GM19324 (cell line): ENCODE measurements at regions not wholly inside any gene's neighbourhood (a gene's known extent, or its start where the extent isn't known, plus 50 kb on each side); places are given as distances from the start of the nearest gene placed in this dataset.
"Not testable (repeated sequence)": the region's sequence is repeated elsewhere in the genome, so short reads cannot be mapped to it uniquely, and the experiment has no call there.

Experiments
- ATAC-seq: cut with Tn5 transposase; IDR thresholded peaks from one replicate; pipeline ENCODE4 v1.9.1; 2021; ENCODE audit warnings: mild to moderate bottlenecking, moderate library complexity; ENCODE audit not compliant: unreplicated experiment, low FRiP score

GRCh38 chr16:58913456-58913855 lies 179.3 kb upstream of the GOT2 start:
- no peak for ATAC-seq

GRCh38 chr16:58912571-58912970 lies 178.5 kb upstream of the GOT2 start:
- ATAC-seq, result no peak

- ATAC-seq, result no peak
These were observed 173.0 kb upstream of the GOT2 start for GRCh38 chr16:58906981-58907715.

- no peak for ATAC-seq
These were observed 170.2 kb upstream of the GOT2 start for GRCh38 chr16:58904291-58904690.

- ATAC-seq, result no peak
These were observed 155.4 kb upstream of the GOT2 start for GRCh38 chr16:58889516-58889915.

GRCh38 chr16:58885528-58886170 lies 151.5 kb upstream of the GOT2 start:
- ATAC-seq, result no peak

DNA sequence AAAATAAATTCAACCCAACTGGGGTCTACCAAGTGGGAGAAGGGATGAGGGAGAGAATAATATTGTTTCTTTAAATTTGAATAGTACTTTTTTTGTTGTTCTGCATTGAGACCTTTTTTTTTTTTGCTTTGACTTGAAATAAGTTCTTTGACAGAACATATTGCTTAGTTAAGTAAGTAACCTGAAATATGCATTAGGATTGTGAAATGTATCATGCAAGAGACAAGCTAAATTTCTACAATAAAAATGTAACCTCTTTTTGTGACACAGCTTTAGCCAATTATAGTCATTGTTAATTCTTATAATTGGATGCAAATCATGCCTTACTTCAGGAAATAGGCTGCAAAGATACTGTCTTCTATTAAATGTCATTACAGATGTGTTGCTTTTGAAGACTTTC lies 150.0 kb upstream of the GOT2 start:
- ATAC-seq, result no peak

DNA sequence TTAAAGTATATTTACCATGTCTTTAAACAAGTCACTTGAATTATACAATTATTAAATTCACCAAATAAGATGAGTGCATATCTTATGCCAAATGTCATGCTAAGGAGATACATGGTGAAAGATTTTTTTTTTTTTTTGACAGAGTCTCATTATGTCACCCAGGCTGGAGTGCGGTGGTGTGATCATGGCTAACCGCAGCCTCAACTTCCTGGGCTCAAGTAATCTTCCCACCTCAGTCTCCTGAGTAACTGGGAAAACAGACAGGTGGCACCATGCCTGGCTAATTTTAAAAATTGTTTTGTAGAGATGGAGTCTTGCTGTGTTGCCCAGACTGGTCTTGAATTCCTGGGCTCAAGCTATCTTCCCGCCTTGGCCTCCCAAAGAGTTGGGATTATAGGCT lies 149.0 kb upstream of the GOT2 start:
- ATAC-seq, result no peak

DNA sequence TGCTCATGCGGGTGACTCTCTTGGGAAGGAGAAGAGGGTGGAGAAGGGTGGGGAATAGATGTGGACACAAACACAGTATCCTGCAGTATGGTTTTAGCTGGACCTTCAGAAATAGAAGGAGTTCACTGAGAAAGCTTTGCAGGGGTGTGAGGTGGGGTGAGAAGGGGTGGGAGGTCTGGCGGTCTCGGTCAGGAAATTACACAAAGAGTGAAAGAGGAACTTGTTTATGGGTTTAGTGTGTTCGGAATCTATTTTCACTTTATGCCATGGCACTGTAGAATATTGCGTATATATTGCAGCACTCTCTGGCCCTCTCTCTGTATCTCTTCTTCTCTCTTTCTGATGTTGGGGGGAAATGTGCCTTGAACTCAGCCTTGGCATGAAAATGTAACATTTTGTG lies 148.2 kb upstream of the GOT2 start:
- ATAC-seq, result peak; percentile 95

DNA sequence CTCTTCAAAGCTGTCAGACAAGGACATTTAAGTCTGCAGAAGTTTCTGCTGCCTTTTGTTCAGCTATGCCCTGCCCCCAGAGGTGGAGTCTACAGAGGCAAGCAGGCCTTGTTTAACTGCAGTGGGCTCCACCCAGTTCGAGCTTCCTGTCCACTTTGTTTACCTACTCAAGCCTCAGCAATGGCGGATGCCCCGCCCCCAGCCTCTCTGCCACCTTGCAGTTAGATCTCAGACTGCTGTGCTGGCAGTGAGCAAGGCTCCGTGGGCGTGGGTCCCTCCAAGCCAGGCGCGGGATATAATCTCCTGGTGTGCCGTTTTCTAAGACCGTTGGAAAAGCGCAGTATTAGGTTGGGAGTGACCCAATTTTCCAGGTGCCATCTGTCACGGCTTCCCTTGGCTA lies 144.5 kb upstream of the GOT2 start:
- ATAC-seq, result not testable (repeated sequence)

DNA sequence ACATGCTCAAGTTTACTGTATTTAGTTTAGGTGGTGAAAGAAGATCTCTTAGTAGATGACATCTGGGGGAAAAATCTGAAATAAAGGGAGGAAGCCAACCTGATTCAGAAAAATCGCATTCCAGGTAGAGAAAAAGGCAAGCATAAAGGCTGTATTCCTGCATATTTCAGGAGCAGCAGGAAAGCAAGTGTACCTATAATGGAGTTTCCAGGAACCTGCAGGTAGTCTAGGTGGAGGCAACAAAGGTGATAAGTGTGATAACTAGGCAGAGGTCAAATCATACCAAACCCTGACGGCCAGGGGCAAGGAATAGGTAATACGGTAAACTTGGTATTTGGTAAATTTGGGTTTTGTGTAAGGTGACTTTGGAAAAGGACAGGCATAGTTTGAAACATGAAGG lies 132.8 kb upstream of the GOT2 start:
- no peak for ATAC-seq

DNA sequence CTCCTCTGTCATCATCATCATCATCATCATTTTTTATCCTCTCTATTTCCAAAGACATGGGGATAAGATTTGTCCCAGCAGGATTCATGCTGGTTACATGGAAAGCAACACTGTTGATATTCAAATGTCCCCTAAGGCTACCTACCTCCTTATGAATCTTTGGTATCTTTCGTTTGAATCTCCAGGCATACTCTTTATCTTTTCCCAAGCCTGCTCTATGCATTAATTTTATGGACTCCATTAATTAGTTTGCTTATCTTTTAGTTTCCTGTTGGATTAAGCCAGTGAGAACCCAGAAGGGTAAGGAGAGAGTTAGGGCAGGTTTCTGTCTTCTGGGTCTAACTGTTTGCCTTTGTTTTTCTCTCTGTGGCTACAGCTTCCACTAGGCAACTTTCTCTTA lies 129.6 kb upstream of the GOT2 start:
- no peak for ATAC-seq

- no peak for ATAC-seq
These were observed 128.9 kb upstream of the GOT2 start for GRCh38 chr16:58863042-58863441.

DNA sequence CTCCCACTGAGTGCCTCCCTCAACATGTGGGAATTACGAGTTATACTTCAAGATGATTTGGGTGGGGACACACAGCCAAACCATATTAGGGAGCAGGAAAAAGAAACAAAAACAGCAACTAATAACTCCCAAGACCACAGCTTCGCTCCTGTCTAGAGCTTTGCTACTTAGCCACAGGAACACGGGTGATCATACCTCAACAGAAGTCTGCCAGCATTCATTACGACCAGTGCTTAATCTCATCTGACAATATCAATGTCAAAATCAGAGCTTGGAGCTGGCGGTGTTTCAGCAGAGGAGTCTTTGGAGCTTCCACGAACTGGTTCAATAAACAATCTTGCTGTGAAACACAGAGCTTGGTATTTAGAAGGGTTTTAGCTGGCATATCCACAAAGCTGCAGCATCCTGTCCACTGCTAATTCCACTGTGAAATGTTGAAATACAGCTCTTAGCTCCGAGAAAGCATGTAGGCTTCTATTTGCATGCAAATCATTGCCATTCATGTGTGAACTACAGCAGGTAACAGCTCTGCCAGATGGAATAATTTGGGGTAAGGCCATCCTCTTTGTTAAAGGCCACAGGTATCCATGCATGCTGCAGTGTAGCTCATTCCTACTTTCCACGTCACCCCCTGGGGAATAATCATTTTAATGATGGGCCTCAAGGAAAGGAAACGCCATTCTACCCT lies 128.4 kb upstream of the GOT2 start:
- no peak for ATAC-seq

DNA sequence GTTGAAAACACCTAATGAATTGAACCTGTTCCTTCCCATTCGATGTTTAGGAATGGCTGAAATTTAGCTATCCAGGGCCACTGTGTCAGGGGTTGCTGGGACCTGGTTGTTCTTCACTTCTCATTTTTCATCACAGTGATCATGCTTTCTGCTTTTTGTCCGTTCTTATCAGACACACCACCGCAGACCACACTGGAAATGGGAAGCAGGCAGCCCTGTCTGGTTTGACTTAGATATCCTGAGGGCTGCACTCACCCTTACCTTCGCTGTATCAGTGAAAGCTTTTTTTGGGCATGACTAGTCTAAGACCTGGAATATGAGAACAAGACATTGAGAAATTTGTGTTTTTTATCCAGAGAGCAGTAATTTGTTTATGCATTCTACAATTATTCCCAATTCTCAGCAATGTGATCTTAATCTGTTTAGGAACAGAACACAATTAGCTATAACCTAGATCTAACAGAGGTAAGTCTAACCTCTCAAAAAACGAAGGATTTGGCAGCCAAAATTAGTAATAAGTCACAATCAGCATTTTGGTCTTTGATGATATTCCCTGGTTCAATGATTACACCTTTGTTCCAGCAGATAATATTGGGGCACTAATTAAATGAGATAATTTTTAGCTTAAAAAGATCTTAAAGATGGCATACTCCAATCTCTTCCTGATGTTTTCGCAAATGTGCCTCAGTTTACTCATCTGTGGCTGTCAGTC lies 126.0 kb upstream of the GOT2 start:
- no peak for ATAC-seq

DNA sequence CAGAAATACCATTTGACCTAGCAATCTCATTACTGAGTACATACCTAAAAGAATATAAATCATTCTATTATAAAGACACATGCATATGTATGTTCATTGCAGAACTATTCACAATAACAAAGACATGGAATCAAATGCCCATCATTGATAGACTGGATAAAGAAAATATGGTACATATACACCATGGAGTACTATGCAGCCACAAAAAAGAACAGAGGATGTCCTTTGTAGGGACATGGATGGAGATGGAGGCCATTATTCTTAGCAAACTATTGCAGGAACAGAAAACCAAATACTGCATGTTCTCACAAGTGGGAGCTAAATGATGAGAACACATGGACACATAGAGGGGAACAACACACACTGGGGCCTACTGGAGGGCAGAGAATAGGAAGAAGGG lies 124.5 kb upstream of the GOT2 start:
- ATAC-seq, result not testable (repeated sequence)

DNA sequence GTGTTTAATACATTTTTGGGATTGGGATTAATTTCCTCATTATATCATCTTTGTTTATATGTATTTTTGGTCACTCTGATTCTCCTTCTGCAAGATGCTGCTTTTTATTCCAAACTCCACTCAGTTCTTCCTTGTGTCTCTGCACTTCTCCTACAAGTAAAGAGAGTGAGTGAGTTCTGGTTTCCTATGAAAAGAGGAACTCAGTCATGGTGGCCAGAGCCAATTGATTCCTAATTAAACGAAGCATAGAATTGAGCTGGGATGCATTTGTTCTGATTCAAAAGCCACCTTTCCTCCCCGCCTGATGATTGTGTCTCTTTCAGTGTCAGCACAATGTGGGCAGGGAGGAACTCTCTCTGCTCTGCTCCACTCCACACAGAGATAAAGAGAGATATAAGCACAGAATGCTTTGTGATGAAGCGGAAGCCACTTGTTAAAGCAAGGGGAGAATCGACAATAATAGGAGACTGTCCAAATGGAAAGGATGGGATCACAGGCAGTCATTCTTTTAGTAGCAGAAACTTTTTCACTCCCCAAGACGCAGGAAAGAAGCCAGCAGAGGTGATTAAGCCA lies 121.3 kb upstream of the GOT2 start:
- ATAC-seq, result no peak

DNA sequence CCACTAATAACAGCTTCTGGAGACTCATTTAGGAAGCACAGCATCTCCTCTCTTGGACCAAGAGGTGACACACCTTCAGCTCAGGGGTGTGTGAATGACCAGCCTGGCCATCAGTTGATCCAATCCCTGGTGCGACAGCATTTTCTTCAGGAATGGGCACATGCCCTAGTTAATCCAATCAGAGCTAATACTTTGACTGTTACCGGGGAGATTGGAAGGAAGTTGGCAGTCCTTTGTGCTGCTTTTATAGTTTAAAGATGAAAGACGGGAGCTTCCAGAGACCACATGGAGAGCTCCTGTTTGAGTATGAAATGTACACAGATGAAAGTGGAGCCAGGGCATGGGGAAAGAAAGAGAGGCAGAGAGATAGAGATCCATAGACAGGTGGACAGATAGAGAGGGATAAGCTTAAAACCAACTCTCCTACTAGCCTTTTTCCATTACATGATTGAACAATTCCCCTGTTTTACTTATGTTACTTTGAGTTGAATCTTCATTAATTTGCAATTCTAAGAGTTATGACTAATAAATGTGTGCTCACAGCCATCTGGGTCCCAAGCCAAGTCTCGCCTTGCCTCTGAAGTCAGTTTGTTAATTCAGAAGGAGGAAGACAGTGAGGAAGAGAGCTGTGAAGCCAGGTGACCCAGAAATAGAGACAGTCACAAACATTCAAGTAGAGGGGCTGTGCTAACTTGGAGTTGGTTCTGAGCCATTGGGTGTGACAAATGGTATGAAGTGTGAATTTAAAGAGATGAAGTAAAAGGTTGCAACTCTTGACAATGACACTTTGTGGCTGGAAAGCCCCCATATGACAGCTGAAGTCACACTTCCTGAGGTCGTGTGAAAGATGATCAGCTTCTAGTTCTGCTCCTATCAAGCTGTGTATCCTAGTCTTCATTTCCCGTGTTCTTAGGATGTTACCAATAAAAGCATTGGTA lies 120.0 kb upstream of the GOT2 start:
- ATAC-seq, result peak; percentile 75

GRCh38 chr16:58850678-58851020 lies 116.5 kb upstream of the GOT2 start:
- no peak for ATAC-seq
